Endothelial cell of umbilical vein (primary cell): ENCODE measurements at regions not wholly inside any gene's neighbourhood (a gene's known extent, or its start where the extent isn't known, plus 50 kb on each side); places are given as distances from the start of the nearest gene placed in this dataset.
A peak's percentile ranks its signal among the peaks of the same experiment; 100 is the strongest.

Experiments used
- BruUV-seq: library from RNA; stranded (reverse); fragments of 400-500 nt; replicated peaks from 2 replicates; lab custom pipeline; 2021; lab: Mats Ljungman, UMichigan
- CTCF ChIA-PET: fragments of 300-600, 350-600 bp; sonication (Branson Sonifier 250); formaldehyde crosslinking; loops from one replicate; lab custom pipeline; 2021; ENCODE audit warnings: antibody characterized with exemption, inconsistent platforms; lab: Charles Lee
- POLR2A ChIA-PET: fragments of 300-600, 350-600 bp; sonication (Branson Sonifier 250); formaldehyde crosslinking; loops from one replicate; lab custom pipeline; 2021; ENCODE audit warnings: antibody characterized with exemption, inconsistent platforms; lab: Charles Lee
- DNase-seq: peaks from one replicate; pipeline ENCODE4 v3.0.0-alpha.2; 2011; ENCODE audit warnings: low read depth, low spot score
- FAIRE-seq: peaks from 2 replicates; lab custom pipeline; 2011; peaks lifted over from hg19 to GRCh38; lab: Jason Lieb, UNC
- H2AFZ ChIP-seq: 2 replicates; pipeline ENCODE4 v1.6.0; 2012; ENCODE audit warnings: low read depth, low read length, control low read depth, inconsistent platforms
- H3K27ac ChIP-seq: 2 replicates; pipeline ENCODE4 v1.5.1; 2011; ENCODE audit warnings: low read depth, mild to moderate bottlenecking, control low read depth, low read length, moderate library complexity; ENCODE audit not compliant: insufficient read depth
- H3K27me3 ChIP-seq, 2 experiments: 2 replicates each; pipeline versions ENCODE4 v1.6.0 to v1.6.1; 2011; ENCODE audit warnings: low read length in 2 of 2, mixed read lengths in 1 of 2; ENCODE audit not compliant: control insufficient read depth in 2 of 2, insufficient read depth in 2 of 2
- H3K36me3 ChIP-seq, 2 experiments: 2 replicates in 1 of 2; 3 replicates in 1 of 2; pipeline ENCODE4 v1.5.1; 2011; ENCODE audit warnings: low read length in 2 of 2, mild to moderate bottlenecking in 1 of 2, moderate library complexity in 1 of 2; ENCODE audit not compliant: control insufficient read depth in 2 of 2, insufficient read depth in 2 of 2; ENCODE audit errors: extremely low read depth in 1 of 2
- H3K4me1 ChIP-seq: 3 replicates; pipeline ENCODE4 v1.5.1; 2011; ENCODE audit warnings: mild to moderate bottlenecking, low read length; ENCODE audit not compliant: control insufficient read depth, insufficient read depth; ENCODE audit errors: extremely low read depth
- H3K4me2 ChIP-seq: 2 replicates; pipeline ENCODE4 v1.6.1; 2011; ENCODE audit warnings: low read length, control low read depth, mixed read lengths; ENCODE audit not compliant: insufficient read depth
- H3K4me3 ChIP-seq, 3 experiments: fragments of 200-600 bp in 1 of 3; sonication (generic), shearing (Covaris generic) in 1 of 3; replicated peaks in 1 of 3; 2 replicates each; pipeline ENCODE4 v1.5.1; 2011 to 2016; ENCODE audit warnings: control low read depth in 3 of 3, low read length in 3 of 3, mild to moderate bottlenecking in 2 of 3, inconsistent platforms in 1 of 3, low read depth in 1 of 3, moderate library complexity in 1 of 3; ENCODE audit not compliant: insufficient read depth in 1 of 3
- H3K79me2 ChIP-seq: 2 replicates; pipeline ENCODE4 v1.6.0; 2012; ENCODE audit warnings: low read length, inconsistent platforms; ENCODE audit not compliant: control insufficient read depth, insufficient read depth
- H3K9ac ChIP-seq: replicated peaks from 2 replicates; pipeline ENCODE3; 2011; ENCODE audit warnings: low read length, control low read depth; ENCODE audit not compliant: insufficient read depth; ENCODE audit errors: extremely low read depth
- H3K9me1 ChIP-seq: replicated peaks from 3 replicates; pipeline ENCODE4 v1.6.0; 2011; ENCODE audit warnings: mild to moderate bottlenecking, low read length; ENCODE audit not compliant: control insufficient read depth, insufficient read depth; ENCODE audit errors: extremely low read depth
- H3K9me3 ChIP-seq: replicated peaks from 2 replicates; pipeline ENCODE4 v1.5.1; 2012; ENCODE audit warnings: low read length, inconsistent platforms; ENCODE audit not compliant: control insufficient read depth, insufficient read depth
- H4K20me1 ChIP-seq: replicated peaks from 2 replicates; pipeline ENCODE3; 2011; ENCODE audit warnings: mild to moderate bottlenecking, low read length; ENCODE audit not compliant: control insufficient read depth, insufficient read depth; ENCODE audit errors: extremely low read depth
- EZH2 ChIP-seq: IDR thresholded peaks from 2 replicates; pipeline ENCODE4 v1.6.1; 2012; ENCODE audit warnings: borderline replicate concordance, low read depth, mild to moderate bottlenecking, moderate library complexity, low read length, inconsistent platforms; ENCODE audit not compliant: severe bottlenecking
- FOS ChIP-seq: IDR thresholded peaks from 2 replicates; pipeline ENCODE4 v1.6.1; 2011; ENCODE audit warnings: mild to moderate bottlenecking, low read length, moderate library complexity, borderline replicate concordance; ENCODE audit not compliant: insufficient read depth
- GATA2 ChIP-seq: IDR thresholded peaks from 2 replicates; pipeline ENCODE4 v1.7.0; 2011; ENCODE audit warnings: low read depth, mild to moderate bottlenecking, moderate library complexity, mixed read lengths, low read length; ENCODE audit not compliant: insufficient read length, insufficient read depth
- JUN ChIP-seq: IDR thresholded peaks from 2 replicates; pipeline ENCODE4 v1.6.1; 2011; ENCODE audit warnings: borderline replicate concordance, low read depth; ENCODE audit not compliant: insufficient read length, insufficient read depth
- MYC ChIP-seq: IDR thresholded peaks from one replicate; pipeline ENCODE4 v1.6.1; 2011; ENCODE audit warnings: mild to moderate bottlenecking, low read depth, low read length
- POLR2A ChIP-seq: IDR thresholded peaks from 2 replicates; pipeline ENCODE4 v1.6.1; 2012; ENCODE audit warnings: low read depth, mild to moderate bottlenecking, control low read depth, low read length
- POLR2AphosphoS5 ChIP-seq: IDR thresholded peaks from 2 replicates; pipeline ENCODE4 v1.6.1; 2012; ENCODE audit warnings: low read depth, mild to moderate bottlenecking, control low read depth, low read length, moderate library complexity; ENCODE audit not compliant: insufficient read depth
- dilution Hi-C: fragments of 300-500 bp; cut with MboI; formaldehyde crosslinking; loops from one replicate; pipeline ENCODE4 v1.15.0; 2019; ENCODE audit warnings: low sequenced_read_pairs; ENCODE audit not compliant: extremely low pct_ligation_motif_present
- intact Hi-C: fragments of 100-400 bp; cut with micrococcal nuclease; formaldehyde crosslinking; loops from one replicate; pipeline ENCODE4 v1.10.0; 2022
- TF ChIP-seq, protein P1 (sequence below): IDR thresholded peaks from 2 replicates; pipeline ENCODE4 v1.6.1; 2011; ENCODE audit not compliant: insufficient read depth, insufficient read length
- TF ChIP-seq, protein P2 (sequence below), 2 donors: IDR thresholded peaks; 1 replicate in 1 of 2; 2 replicates in 1 of 2; pipeline ENCODE4 v1.5.1; 2011; ENCODE audit warnings: low read length in 2 of 2, mild to moderate bottlenecking in 2 of 2, moderate library complexity in 2 of 2, control low read depth in 1 of 2, inconsistent platforms in 1 of 2, low read depth in 1 of 2; ENCODE audit not compliant: insufficient read depth in 1 of 2; ENCODE audit errors: extremely low read depth in 1 of 2

DNA sequence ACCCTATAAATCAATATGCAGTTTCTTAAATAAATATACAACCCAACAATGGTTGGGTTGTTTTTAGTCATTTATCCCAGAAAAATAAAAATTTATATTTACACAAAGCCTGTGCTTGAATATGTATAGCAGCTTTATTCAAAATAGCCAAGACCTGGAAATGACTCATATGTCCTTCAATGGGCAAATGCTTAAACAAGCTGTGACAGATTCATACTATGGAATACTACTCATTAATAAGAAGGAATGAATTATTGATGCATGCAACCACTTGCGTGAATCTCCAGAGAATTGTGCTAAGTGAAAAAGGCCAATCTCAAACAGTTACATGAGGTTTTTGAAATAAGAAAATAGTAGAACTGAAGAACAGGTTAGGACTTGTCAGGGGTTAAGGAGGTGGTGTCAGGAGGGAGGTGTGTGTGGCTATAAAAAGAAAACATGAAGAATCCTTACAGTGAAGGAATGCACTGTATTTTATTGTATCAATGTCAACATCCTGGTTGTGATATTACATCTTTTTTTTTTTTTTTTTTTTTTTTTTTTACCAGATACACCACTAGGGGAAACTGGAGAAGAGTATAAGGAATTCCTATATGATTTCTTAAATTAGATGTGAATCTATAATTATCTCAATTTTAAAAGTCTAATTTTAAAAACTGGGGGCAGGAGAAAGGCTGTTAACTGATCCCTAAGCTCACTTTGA, 82.4 kb upstream of the CD44 start:
- dilution Hi-C loops: no loop called here
- FAIRE-seq (no peak), DNase-seq (peak; percentile 26)
- Histone ChIP-seq H3K27ac (no peak overlapping the region), H3K4me2 (peak overlapping the region; percentile 47), H3K4me1 (peaks cover 7% of the 10 kb centered on the region), H3K79me2 (no peaks in the 10 kb centered on the region), H2AFZ (no peak overlapping the region), H3K9me1 (no peaks in the 10 kb centered on the region), H3K36me3 (no peaks in the 10 kb centered on the region), H3K4me3 (no peak overlapping the region), H3K9me3 (no peaks in the 10 kb centered on the region), H3K27me3 (peaks cover 0 to 2% of the 10 kb centered on the region in 2 experiments), H3K9ac (no peak overlapping the region), H4K20me1 (no peaks in the 10 kb centered on the region)
- ChIA-PET POLR2A (no interaction called here), CTCF (interaction anchor here (0.8 to 1.2 kb wide), 2 partner anchors 9 to 26 kb away, joined by 3 to 4 read pairs; no protein-coding TSS in a partner anchor)
- intact Hi-C loops: no loop called here
- TF ChIP-seq JUN: peak; percentile 7
- peak; percentile 73 for TF ChIP-seq FOS
- no peak for TF ChIP-seq POLR2AphosphoS5
- no peak for TF ChIP-seq POLR2A
- TF ChIP-seq, protein P1, sequence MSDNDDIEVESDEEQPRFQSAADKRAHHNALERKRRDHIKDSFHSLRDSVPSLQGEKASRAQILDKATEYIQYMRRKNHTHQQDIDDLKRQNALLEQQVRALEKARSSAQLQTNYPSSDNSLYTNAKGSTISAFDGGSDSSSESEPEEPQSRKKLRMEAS: no peak
- TF ChIP-seq EZH2: no peak
- TF ChIP-seq GATA2: no peak
- TF ChIP-seq, protein P2, sequence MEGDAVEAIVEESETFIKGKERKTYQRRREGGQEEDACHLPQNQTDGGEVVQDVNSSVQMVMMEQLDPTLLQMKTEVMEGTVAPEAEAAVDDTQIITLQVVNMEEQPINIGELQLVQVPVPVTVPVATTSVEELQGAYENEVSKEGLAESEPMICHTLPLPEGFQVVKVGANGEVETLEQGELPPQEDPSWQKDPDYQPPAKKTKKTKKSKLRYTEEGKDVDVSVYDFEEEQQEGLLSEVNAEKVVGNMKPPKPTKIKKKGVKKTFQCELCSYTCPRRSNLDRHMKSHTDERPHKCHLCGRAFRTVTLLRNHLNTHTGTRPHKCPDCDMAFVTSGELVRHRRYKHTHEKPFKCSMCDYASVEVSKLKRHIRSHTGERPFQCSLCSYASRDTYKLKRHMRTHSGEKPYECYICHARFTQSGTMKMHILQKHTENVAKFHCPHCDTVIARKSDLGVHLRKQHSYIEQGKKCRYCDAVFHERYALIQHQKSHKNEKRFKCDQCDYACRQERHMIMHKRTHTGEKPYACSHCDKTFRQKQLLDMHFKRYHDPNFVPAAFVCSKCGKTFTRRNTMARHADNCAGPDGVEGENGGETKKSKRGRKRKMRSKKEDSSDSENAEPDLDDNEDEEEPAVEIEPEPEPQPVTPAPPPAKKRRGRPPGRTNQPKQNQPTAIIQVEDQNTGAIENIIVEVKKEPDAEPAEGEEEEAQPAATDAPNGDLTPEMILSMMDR (IDR thresholded peaks at IDR 0.05; ENCODE audit: extremely low read depth in 1 of 2, insufficient read depth in 1 of 2, low read depth in 1 of 2, low read length in 2 of 2): no peak
- TF ChIP-seq MYC: no peak
- no TSS peak for BruUV-seq
